Hippocampal formation (tissue), 2 donors: ENCODE measurements at regions not wholly inside any gene's neighbourhood (a gene's known extent, or its start where the extent isn't known, plus 50 kb on each side); places are given as distances from the start of the nearest gene placed in this dataset.
"Not testable (repeated sequence)": the region's sequence is repeated elsewhere in the genome, so short reads cannot be mapped to it uniquely, and the experiment has no call there.

Experiments
- DNase-seq, 2 donors: peaks; one replicate each; lab custom pipeline; 2025; lab: John Stamatoyannopoulos, UW

DNA sequence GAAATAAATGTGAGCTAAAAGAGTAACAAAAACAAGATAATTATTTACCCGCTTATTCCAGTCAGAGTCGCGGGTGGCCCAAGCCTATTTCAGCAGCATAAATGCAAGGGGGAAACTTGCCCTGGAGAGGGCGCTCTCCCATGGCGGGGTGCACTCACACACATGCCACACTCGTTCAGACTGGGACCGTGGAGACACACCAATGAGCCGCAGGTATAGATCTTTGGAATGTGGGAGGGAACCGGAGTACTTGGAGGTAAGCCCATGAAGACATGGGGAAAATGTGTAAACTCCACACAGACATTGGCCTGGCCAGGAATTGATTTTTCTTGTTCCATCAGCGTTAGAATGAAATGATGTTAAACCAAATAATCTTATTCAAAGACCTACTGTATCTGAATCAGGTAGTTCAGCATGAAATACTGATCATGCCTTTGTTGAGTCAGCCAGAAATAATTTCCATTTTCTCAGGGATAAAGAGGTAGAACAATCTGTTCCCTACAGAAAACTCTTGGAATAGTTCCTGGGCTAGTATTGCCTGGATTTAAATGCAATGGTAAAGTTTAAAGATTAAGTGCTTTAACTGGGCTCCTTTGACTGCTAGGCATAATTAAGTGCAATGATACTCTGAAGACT lies 191.5 kb downstream of the MCHR2 start:
- no peak for DNase-seq

DNA sequence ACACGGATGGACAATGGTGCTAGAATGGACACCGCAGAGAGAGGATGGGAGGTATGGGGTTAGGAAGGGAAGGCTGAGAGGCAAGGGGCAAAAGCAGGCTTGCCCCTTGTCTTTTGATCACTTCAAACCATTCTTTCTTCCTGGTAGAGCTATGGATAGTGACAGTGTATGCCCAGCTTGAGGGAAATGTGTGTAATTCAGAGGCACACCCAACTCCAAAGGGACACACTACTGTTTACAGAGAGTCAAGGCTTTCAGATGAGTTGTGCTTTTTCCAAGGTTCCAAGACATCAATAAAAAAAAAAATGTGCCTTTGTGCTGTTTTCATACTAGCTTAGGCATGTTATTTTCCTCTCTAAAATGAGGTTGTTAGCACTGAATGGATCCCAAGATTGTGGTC lies 185.0 kb downstream of the MCHR2 start:
- no peak for DNase-seq

DNA sequence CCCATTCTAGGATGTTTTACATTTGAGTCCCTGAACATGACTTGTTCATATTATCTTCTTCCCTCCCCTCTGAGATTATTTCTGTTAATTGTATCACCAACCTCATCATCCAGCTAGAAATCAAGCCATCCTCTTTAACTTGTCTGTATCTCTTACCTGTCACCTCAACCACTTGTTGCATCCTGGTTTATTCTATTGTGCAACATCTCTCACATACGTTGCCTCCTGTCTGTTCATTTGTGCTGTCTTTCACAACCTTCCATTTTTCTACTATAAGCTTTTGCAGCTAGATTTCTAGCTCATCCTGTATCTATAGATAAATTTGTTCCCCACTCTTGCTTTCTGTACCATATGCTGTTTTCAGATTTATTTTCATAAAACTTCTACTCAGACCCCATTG lies 183.7 kb downstream of the MCHR2 start:
- DNase-seq = no peak

DNA sequence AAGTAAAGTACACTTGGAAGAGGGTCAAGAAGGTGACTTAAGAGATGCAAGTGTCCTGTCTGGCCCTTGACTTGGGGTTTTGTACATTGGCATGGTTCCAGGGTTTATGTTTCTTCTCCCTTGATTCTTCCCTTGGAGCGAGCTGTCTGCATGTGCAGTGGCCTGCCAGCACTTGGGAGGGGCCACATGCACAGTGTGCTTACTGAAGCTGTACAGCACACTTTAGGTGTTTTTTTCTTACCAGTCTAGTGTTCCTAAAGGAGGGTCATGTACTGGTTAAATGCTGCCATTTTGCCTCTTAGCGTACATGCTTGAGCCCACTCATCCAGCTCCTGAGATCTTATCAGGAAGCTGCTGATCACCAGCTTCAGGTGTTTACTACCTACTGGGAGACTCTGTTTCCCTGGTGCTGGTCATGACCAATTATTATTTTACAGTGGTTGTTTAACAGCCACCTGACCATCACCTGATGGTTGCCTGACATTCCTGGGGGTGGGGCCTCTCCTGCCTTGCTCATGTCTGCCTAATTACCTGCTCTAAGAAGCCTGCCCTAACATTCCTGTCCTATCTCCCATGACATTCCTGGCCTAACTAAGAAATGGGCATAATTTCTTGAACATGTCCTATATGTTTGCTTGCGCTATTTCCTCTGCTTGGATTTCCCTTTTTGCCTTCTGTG lies 182.9 kb downstream of the MCHR2 start:
- no peak for DNase-seq

DNA sequence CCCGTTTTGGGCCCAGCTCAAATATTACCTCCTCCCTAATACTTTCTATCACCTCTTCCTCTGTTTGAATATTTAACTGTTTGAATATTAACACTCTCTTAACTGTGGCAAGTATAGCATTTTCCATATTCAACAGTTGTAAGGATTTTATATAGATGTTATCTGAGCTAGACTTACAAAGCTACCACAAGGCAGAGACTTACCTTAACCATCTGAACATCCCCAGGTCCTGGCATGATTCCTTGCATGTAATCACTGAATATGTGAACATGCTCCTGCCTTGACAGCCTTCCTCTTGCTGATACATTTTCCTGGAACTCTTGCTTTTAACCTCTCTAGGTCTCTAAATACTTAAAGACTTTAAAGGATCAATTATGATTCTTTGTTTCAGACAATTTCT lies 182.4 kb downstream of the MCHR2 start:
- no peak for DNase-seq

DNA sequence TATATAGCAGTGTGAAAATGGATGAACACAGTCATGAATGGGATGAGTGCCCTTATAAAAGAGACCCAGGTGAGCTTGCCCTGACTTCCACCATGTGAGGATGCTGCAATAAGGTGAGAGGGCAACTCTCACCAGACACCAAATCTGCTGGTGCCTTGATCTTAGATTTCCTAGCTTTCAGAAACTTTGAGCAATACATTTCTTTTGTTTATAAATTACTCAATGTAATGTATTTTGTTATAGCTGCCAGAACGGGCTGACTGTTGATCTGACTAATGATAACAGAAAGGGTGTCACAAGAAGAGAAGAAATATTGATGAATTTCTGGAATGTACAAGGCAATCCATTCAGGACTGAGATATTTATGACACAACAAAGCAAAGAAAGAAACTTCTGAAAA lies 180.5 kb downstream of the MCHR2 start:
- DNase-seq = no peak

DNA sequence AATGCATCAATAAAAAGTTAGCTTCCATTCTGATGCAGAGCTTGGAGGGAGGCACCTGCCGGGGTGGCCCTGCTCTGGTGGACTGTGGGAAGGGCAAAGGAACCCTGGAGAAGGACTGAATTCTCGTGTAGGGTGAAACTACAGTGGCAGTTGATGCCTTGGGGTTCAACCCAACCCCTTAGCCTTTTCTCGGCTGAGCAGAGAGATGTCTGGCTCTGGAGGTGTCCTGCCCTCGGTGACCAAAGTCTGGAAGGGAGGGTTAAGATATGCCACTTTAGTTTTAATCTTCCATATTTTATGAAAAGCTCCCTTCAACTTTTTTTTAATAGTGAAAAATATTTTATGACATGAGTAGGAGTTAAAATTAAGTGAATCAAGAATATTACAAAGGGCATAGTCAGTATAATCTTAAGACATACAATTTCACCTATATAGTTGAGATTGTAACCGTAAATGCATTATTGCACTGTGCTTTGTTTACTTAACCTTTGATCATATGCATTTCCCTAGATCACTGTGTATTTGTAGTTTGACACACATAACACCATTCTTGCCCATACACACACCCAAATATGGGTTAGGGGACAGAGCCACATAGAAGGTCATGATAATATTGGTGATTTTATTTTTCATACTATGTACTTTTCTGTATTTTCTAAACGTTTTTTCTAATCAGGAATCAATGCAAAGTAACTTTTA lies 179.6 kb downstream of the MCHR2 start:
- DNase-seq = no peak

DNA sequence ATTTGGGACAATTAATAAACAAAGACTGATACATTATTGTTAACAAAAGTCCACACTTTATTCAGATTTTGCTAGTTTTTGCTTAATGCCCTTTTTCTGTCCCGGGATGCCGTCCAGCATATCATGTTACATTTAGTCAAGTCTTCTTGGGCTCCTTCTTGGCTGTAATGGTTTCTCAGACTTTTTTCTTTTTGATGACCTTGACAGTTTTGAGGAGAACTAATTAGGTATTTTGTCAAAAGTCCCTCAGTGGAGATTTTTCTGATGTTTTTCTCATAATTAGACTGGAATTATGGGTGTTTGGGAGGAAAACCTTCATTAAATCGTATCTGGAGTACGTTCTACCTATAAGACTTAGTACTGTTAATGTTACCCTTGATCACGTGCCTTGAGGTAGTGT lies 177.2 kb downstream of the MCHR2 start:
- DNase-seq = no peak

DNA sequence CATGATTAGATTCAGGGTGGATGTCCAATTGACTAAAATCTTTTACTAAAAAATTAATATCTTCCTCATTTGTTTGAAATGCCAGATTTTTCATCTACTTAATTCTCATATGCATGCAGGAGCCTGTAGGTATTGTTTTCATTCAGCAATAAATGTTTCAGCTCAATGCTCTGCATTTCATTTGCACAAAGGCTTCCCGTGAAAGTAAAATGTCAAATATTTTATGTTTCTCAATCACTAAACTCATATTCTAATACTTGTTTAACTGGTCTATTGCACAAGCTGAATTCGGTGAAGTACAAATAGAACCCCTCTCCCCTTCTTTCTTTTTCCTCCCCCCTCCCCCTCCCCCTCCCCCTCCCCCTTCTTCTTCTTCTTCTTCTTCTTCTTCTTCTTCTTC lies 175.9 kb downstream of the MCHR2 start:
- DNase-seq = no peak

DNA sequence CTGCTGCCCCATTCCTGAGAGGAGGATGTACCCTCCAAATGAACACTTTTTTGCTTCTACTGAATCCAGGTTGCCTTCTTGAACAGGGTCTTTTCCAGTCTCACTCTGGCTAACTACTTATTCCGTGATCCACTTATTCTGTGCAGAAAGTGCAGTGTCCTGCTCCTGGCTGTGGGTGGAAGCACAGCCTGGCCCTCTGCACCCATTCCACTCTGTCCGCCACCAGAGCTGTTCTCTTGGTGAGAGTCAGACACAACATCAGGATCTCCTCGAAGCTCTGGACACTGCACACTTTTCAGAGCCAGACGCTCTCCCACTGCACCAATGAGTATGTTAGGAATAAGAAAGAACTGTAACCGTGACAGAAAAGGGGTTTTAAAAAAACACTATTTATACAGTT lies 174.2 kb downstream of the MCHR2 start:
- no peak for DNase-seq

DNA sequence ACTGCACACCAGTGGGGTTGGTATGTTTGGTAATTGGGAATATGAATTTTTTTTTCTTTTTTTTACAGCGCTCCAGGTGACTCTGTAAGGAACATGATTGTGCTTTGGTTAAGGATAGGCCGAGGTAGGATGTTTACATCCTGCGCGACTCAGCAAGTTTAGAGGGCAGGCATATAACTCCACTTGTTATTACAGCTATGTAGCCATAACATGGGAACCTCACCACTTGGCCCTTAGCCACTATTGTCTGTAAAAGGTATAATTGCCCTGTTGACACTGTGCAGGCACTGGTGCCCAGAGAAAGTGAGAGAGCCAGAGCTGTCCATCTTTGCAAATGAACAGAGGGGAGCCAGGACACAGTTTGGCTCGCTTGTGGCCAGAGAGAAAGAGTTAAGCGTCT lies 172.9 kb downstream of the MCHR2 start:
- no peak for DNase-seq

DNA sequence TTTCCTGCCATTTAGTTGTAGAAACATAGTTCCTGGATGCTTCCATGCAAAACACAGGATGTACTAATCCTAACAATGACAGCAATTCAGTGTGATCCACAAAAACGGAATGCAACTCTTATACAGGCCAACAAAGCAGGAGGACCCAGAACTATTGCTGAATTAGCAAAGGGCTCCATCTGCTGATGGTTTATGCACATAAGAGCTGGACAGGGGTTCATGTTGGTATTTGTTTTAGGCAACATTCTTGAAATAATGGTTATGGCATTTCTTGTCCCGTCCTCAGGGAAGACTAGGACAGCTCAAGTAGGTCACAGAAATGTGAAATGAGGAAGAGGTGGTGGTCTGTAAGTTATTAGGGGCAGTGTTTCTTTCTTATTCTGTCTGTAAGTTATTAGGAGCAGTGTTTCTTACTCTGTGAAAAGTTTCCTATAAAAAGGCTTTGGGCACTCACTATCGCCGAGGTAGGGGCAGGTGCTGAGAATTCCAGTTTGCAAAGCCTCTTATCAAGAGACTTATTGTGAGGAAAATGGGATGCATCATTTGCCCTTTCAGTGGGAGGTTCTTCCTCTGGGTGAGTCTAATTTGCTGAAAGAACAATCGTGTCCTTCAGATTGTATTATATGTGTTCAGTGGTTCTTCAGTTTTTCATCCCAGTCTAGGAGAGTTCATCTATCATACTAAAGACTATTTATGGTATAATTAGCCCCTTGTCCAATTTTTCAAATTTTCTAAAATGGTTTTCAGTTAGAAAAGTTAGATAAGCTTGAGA lies 171.1 kb downstream of the MCHR2 start:
- DNase-seq = peak; percentile 0 to 34

DNA sequence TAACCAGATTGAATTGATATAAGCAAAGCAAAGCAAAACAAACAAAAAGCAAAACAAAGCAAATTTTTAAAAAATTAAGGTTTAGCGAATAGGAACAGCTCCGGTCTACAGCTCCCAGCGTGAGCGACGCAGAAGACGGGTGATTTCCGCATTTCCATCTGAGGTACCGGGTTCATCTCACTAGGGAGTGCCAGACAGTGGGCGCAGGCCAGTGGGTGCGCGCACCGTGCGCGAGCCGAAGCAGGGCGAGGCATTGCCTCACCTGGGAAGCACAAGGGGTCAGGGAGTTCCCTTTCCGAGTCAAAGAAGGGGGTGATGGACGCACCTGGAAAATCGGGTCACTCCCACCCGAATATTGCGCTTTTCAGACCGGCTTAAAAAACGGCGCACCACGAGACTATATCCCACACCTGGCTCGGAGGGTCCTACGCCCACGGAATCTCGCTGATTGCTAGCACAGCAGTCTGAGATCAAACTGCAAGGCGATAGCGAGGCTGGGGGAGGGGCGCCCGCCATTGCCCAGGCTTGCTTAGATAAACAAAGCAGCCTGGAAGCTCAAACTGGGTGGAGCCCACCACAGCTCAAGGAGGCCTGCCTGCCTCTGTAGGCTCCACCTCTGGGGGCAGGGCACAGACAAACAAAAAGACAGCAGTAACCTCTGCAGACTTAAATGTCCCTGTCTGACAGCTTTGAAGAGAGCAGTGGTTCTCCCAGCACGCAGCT lies 170.3 kb downstream of the MCHR2 start:
- DNase-seq = not testable (repeated sequence)

DNA sequence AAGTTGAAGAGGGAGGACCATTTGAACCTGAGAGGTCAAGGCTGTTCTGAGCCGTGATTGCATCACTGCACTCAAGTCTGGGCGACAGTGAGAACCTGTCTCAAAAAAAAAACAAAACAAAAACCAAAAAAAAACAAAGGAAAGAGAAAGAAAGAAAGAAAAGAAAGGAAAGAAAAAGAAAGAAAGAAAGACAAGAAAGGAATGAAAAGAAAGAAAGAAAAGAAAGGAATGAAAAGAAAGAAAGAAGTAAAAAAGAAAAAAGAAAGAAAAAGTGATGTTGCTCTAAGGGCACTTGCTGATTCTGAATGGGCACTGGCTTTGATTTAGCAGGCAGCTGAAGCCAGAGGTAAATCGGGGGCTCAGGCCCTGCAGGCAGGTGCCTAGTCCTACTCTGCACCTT lies 161.0 kb downstream of the MCHR2 start:
- DNase-seq = no peak

DNA sequence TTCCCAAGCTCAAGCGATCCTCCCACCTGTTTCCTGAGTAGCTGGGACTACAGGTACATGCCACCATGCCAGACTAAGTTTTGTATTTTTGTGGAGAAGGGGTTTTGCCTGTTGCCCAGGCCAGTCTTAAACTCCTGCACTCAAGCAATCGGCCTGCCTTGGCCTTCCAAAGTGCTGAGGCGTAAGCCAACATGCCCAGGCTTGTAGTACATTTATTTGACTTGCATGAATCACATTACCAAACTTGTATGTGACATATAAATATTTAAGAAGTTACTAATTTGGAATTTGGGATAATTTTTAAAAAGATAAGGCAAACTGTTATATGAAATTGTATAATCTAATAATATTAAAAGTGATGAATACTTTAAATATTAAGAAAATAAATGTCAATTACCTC lies 157.6 kb downstream of the MCHR2 start:
- DNase-seq = no peak

DNA sequence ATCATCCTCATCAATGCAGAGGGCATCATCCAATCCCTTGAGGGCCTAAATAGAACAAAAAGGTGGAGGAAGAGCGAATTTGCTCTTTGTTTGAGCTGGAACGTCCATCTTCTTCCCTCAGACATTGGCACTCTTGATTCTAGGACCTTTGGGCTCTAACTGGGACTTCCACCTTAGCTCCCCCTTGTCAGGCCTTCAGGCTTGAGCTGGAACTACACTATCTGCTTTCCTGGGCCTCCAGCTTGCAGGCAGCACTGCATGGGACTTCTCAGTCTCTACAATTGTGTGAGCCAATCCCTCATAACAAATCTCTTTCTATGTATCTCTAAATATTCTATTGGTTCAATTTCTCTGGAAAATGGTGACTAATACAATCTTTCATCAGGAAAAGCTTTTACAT lies 155.4 kb downstream of the MCHR2 start:
- no peak for DNase-seq

DNA sequence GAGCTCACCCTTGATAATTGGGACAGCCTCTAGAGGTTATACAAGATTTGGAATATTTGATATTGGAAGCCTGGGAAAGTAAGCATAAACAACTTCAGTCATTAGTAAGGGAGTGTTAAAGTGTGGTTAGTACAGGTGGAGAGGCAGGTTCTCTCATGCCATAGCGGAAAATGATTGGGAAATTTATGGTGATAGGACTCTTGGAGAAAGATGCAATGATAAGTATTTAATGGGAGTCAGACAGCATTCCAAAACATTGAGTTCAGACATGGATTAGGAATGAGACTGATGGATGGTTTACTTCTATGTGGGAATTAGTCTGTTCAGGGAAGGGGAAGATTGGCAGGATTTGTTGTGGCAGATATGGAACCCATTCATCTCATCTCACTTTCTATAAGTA lies 152.7 kb downstream of the MCHR2 start:
- DNase-seq = no peak

DNA sequence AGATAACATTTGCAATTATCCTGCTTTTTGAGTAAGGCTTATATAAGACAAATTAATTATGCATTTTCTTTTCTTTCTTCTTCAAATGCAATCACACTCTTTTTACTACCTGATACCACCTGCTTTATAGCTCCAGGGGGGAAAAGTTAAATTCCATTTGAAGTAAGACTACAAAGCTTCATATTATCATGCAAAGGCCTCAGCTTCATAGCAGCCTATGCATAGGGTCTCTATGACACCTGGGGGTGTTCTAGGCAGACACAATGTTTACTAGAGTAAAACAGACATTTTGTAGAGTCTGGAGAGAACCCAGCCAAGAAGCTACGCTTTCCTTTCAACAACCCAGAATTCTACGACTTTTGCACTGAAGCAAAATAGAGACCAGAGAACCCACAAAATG lies 148.0 kb downstream of the MCHR2 start:
- DNase-seq = no peak

DNA sequence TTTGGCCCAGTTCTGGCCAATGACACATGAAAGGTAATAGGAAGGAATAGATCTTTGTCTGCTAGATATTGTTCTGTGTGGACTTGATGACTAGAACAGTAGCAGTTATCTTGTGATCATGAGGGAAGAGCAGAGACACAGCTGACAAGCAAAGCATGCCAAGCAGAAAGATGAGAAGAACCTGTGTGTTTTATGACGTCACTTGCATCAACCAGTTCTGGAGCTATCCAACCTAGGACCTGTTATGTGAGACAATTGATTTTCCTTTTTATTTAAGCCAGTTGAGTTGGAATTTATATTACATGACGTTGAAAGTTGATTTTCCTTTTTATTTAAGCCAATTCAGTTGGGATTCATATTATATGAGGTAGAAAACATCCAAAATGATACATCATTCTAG lies 143.2 kb downstream of the MCHR2 start:
- DNase-seq = no peak

DNA sequence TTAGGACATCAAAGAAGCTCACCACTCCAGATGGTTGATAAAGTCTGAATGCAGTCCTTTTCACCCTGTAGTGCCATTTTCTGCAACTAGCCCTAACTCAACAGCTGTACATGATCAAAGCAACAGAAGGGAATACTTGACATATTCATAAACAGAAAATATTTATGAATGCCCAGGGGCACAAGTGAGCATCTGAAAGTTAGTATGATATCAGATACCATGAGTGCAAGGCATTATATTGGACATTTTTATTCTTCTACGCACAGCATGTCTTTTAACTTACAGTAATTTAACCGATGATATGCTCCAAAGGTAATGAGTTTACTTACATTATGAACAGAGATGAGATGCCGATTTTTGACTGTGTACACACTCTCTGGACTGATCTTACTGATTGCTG lies 142.0 kb downstream of the MCHR2 start:
- no peak for DNase-seq

DNA sequence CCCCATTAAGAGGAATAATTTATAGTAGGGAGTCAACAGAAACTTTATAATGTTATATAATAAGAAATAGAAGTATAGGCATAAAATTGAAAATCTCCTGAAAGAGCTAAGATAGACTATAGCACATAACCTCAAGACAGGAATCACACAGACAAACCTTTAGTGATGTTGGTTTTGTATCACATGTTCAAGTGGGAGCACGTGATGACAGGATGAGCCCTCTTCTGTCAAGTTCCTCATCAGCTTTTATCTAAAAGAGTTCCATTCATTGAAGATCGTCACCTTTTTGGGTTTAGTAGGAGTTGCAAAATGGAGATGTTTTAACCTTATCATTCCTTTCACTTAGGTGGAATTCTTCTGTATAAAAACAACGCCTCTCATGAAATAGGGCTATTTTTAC lies 127.0 kb downstream of the MCHR2 start:
- DNase-seq = no peak

DNA sequence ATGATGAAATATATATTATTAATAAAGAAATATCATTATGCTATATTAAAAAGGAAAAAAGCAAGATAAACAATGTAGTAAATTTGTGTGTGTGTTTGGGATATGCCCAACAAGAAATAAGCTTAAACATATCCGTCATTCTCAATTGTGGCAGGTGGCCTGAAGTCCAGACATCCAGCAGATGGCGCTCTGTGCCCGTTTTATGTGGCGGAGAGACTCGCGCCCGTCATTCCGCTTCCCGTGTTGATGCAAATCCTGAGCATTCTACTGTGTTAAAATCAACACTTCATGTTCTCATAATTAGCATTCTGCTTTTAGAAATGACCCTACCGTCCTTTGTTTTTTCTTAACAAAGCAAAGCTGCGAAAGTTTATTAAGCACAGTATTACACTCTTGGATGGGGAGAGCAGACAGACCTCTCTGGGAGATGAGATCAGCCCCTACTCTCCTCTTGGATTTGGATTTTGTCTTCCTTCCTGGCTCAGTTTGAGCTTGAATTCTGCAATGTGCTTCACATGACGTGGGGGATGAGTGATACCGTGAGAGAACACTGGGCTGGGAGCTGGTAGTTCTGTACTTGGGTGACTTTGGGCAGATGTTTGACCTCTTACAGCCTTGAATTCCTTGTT lies 125.8 kb downstream of the MCHR2 start:
- peak; percentile 68 to 69 for DNase-seq
